ENCODE measurements at regions not wholly inside any gene's neighbourhood (a gene's known extent, or its start where the extent isn't known, plus 50 kb on each side); places are given as distances from the start of the nearest gene placed in this dataset.

- no peak for DNase-seq (ENCODE audit: low read depth)
Measured at GRCh38 chr5:82335806-82336205, 57.7 kb upstream of the RPS23 start.

- DNase-seq (ENCODE audit: low read depth) = no peak
Measured at GRCh38 chr5:82334856-82335255, 56.7 kb upstream of the RPS23 start.

GRCh38 chr5:82334085-82334692, 56.0 kb upstream of the RPS23 start:
- no peak for DNase-seq (ENCODE audit: low read depth)

GRCh38 chr5:82332886-82333615, 54.9 kb upstream of the RPS23 start:
- no peak for DNase-seq (ENCODE audit: low read depth)

GRCh38 chr5:82332064-82332855, 54.1 kb upstream of the RPS23 start:
- DNase-seq (ENCODE audit: low read depth) = no peak

GRCh38 chr5:82331557-82331956, 53.4 kb upstream of the RPS23 start:
- DNase-seq (ENCODE audit: low read depth) = no peak

GRCh38 chr5:82330530-82331270, 52.5 kb upstream of the RPS23 start:
- DNase-seq (ENCODE audit: low read depth) = no peak

GRCh38 chr5:82329393-82329792, 51.2 kb upstream of the RPS23 start:
- DNase-seq (ENCODE audit: low read depth) = no peak
